SH-SY5Y (cell line): ENCODE measurements at regions not wholly inside any gene's neighbourhood (a gene's known extent, or its start where the extent isn't known, plus 50 kb on each side); places are given as distances from the start of the nearest gene placed in this dataset.

Experiments used
- GATA2 ChIP-seq: IDR thresholded peaks from 2 replicates; pipeline ENCODE4 v1.6.1; 2011; ENCODE audit warnings: mild to moderate bottlenecking, low read depth, low read length
- GATA3 ChIP-seq: IDR thresholded peaks from 2 replicates; pipeline ENCODE4 v1.6.1; 2011; ENCODE audit warnings: low read depth, mild to moderate bottlenecking, low read length, moderate library complexity

GRCh38 chr18:34951625-34952379, 89.4 kb upstream of the MAPRE2 start:
- TF ChIP-seq GATA2 (no peak), GATA3 (no peak)
